HepG2 (cell line): ENCODE measurements at regions not wholly inside any gene's neighbourhood (a gene's known extent, or its start where the extent isn't known, plus 50 kb on each side); places are given as distances from the start of the nearest gene placed in this dataset.

Source experiments
- CBX1 ChIP-seq: IDR thresholded peaks from one replicate; pipeline ENCODE4 v1.6.1; 2016; ENCODE audit warnings: antibody characterized with exemption, low read depth
- DR1 ChIP-seq: sonication (generic); formaldehyde crosslinking; IDR thresholded peaks from 2 replicates; pipeline ENCODE4 v1.8.0; 2021; ENCODE audit warnings: mild to moderate bottlenecking, missing genetic modification reagents, inconsistent platforms
- HNRNPLL ChIP-seq: fragments of 200-400 bp; formaldehyde crosslinking; IDR thresholded peaks from 2 replicates; pipeline ENCODE4 v1.6.1; 2017; ENCODE audit warnings: mild to moderate bottlenecking, low read depth, low read length; ENCODE audit not compliant: poor library complexity, severe bottlenecking
- NCOA2 ChIP-seq: sonication (generic); formaldehyde crosslinking; IDR thresholded peaks from 2 replicates; pipeline ENCODE4 v1.8.0; 2022; ENCODE audit warnings: inconsistent platforms
- SAP130 ChIP-seq: IDR thresholded peaks from 2 replicates; pipeline ENCODE4 v1.6.1; 2016; ENCODE audit warnings: low read depth
- SP140L ChIP-seq: sonication (generic); formaldehyde crosslinking; IDR thresholded peaks from 2 replicates; pipeline ENCODE4 v1.4.0; 2020; ENCODE audit warnings: missing genetic modification reagents, borderline replicate concordance
- ZFP41 ChIP-seq: sonication (generic); formaldehyde crosslinking; IDR thresholded peaks from 2 replicates; pipeline ENCODE4 v1.4.0; 2020; ENCODE audit warnings: mild to moderate bottlenecking, missing genetic modification reagents, borderline replicate concordance
- ZNF260 ChIP-seq: sonication (generic); formaldehyde crosslinking; IDR thresholded peaks from 2 replicates; pipeline ENCODE4 v1.4.0; 2020; ENCODE audit warnings: missing genetic modification reagents, low read depth, mild to moderate bottlenecking, borderline replicate concordance
- ZNF652 ChIP-seq: IDR thresholded peaks from 2 replicates; pipeline ENCODE4 v1.6.1; 2016; ENCODE audit warnings: low read depth, borderline replicate concordance
- TF ChIP-seq, protein P1 (sequence below): sonication (generic); formaldehyde crosslinking; conservative IDR thresholded peaks from 2 replicates; pipeline ENCODE4 v1.5.0; 2020; ENCODE audit warnings: missing genetic modification reagents
- TF ChIP-seq, protein P2 (sequence below): sonication (generic); formaldehyde crosslinking; IDR thresholded peaks from 2 replicates; pipeline ENCODE4 v1.4.0; 2020; ENCODE audit warnings: mild to moderate bottlenecking, missing genetic modification reagents
- TF ChIP-seq, protein P3 (sequence below): sonication (generic); formaldehyde crosslinking; IDR thresholded peaks from 2 replicates; pipeline ENCODE4 v1.4.0; 2020; ENCODE audit warnings: mild to moderate bottlenecking, missing genetic modification reagents, borderline replicate concordance
- TF ChIP-seq, protein P4 (sequence below): sonication (generic); formaldehyde crosslinking; IDR thresholded peaks from 2 replicates; pipeline ENCODE4 v1.8.0; 2022; ENCODE audit warnings: low read depth, missing genetic modification reagents
- TF ChIP-seq, protein P5 (sequence below): sonication (generic); formaldehyde crosslinking; conservative IDR thresholded peaks from 2 replicates; pipeline ENCODE4 v1.4.0; 2020; ENCODE audit warnings: missing genetic modification reagents

DNA sequence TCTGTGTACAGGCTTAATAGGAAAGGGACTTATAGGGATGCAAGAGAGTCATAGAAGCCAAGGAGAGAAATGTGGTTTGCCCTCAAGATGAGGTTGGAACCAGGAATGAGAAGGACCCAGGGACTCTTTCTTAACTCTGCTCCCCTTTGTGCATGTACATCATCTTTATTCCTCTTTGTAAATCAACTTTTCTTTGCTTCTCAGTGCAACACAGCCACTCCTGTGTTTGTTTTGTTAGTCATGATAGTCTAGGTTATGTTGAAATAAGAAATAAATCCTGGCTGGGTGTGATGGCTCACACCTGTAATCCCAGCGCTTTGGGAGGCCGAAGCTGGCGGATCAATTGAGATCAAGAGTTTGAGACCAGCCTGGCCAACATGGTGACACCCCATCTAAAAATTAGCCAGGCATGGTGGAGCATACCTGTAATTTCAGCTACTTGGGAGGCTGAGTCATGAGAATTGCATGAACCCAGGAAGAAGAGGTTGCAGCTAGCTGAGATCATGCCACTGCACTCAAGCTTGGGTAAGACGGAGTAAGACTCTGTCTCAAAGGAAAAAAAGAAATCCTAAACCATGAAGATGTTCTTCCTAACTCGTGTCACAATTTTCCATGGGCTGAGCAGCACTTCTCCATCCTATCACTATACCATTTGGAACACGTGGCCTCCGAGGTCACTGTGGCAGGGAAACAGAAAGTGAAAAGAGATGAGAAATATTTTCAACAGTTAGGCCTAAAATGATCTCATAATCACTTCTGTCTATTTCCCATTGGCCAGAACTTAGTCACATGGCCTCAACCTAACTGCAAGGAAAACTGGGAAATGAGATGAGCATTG, 73.0 kb upstream of the TMEM17 start (continued):
- TF ChIP-seq, protein P1, sequence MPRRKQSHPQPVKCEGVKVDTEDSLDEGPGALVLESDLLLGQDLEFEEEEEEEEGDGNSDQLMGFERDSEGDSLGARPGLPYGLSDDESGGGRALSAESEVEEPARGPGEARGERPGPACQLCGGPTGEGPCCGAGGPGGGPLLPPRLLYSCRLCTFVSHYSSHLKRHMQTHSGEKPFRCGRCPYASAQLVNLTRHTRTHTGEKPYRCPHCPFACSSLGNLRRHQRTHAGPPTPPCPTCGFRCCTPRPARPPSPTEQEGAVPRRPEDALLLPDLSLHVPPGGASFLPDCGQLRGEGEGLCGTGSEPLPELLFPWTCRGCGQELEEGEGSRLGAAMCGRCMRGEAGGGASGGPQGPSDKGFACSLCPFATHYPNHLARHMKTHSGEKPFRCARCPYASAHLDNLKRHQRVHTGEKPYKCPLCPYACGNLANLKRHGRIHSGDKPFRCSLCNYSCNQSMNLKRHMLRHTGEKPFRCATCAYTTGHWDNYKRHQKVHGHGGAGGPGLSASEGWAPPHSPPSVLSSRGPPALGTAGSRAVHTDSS (CRISPR knock-in tag) = no peak
- TF ChIP-seq NCOA2 (CRISPR knock-in tag) = no peak; the same call in 1 of the 2 replicates
- no peak for TF ChIP-seq ZFP41
- TF ChIP-seq CBX1 = peak; percentile 64
- no peak for TF ChIP-seq ZNF260 (CRISPR knock-in tag)
- TF ChIP-seq SAP130 (CRISPR knock-in tag) = peak; percentile 45
- TF ChIP-seq, protein P2, sequence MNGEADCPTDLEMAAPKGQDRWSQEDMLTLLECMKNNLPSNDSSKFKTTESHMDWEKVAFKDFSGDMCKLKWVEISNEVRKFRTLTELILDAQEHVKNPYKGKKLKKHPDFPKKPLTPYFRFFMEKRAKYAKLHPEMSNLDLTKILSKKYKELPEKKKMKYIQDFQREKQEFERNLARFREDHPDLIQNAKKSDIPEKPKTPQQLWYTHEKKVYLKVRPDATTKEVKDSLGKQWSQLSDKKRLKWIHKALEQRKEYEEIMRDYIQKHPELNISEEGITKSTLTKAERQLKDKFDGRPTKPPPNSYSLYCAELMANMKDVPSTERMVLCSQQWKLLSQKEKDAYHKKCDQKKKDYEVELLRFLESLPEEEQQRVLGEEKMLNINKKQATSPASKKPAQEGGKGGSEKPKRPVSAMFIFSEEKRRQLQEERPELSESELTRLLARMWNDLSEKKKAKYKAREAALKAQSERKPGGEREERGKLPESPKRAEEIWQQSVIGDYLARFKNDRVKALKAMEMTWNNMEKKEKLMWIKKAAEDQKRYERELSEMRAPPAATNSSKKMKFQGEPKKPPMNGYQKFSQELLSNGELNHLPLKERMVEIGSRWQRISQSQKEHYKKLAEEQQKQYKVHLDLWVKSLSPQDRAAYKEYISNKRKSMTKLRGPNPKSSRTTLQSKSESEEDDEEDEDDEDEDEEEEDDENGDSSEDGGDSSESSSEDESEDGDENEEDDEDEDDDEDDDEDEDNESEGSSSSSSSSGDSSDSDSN = no peak
- TF ChIP-seq, protein P3, sequence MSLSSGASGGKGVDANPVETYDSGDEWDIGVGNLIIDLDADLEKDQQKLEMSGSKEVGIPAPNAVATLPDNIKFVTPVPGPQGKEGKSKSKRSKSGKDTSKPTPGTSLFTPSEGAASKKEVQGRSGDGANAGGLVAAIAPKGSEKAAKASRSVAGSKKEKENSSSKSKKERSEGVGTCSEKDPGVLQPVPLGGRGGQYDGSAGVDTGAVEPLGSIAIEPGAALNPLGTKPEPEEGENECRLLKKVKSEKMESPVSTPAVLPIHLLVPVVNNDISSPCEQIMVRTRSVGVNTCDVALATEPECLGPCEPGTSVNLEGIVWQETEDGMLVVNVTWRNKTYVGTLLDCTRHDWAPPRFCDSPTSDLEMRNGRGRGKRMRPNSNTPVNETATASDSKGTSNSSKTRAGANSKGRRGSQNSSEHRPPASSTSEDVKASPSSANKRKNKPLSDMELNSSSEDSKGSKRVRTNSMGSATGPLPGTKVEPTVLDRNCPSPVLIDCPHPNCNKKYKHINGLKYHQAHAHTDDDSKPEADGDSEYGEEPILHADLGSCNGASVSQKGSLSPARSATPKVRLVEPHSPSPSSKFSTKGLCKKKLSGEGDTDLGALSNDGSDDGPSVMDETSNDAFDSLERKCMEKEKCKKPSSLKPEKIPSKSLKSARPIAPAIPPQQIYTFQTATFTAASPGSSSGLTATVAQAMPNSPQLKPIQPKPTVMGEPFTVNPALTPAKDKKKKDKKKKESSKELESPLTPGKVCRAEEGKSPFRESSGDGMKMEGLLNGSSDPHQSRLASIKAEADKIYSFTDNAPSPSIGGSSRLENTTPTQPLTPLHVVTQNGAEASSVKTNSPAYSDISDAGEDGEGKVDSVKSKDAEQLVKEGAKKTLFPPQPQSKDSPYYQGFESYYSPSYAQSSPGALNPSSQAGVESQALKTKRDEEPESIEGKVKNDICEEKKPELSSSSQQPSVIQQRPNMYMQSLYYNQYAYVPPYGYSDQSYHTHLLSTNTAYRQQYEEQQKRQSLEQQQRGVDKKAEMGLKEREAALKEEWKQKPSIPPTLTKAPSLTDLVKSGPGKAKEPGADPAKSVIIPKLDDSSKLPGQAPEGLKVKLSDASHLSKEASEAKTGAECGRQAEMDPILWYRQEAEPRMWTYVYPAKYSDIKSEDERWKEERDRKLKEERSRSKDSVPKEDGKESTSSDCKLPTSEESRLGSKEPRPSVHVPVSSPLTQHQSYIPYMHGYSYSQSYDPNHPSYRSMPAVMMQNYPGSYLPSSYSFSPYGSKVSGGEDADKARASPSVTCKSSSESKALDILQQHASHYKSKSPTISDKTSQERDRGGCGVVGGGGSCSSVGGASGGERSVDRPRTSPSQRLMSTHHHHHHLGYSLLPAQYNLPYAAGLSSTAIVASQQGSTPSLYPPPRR (CRISPR knock-in tag) = 0 out of 2 replicates have a peak, but pooled peaks have one; percentile 2
- TF ChIP-seq ZNF652 = no peak
- TF ChIP-seq, protein P4, sequence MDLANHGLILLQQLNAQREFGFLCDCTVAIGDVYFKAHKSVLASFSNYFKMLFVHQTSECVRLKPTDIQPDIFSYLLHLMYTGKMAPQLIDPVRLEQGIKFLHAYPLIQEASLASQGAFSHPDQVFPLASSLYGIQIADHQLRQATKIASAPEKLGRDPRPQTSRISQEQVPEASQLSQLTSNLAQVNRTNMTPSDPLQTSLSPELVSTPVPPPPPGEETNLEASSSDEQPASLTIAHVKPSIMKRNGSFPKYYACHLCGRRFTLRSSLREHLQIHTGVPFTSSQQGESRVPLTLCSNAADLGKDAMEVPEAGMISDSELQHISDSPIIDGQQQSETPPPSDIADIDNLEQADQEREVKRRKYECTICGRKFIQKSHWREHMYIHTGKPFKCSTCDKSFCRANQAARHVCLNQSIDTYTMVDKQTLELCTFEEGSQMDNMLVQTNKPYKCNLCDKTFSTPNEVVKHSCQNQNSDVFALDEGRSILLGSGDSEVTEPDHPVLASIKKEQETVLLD (CRISPR knock-in tag) = no peak
- no peak for TF ChIP-seq SP140L (CRISPR knock-in tag)
- no peak for TF ChIP-seq HNRNPLL
- TF ChIP-seq DR1 (CRISPR knock-in tag) = no peak
- TF ChIP-seq, protein P5, sequence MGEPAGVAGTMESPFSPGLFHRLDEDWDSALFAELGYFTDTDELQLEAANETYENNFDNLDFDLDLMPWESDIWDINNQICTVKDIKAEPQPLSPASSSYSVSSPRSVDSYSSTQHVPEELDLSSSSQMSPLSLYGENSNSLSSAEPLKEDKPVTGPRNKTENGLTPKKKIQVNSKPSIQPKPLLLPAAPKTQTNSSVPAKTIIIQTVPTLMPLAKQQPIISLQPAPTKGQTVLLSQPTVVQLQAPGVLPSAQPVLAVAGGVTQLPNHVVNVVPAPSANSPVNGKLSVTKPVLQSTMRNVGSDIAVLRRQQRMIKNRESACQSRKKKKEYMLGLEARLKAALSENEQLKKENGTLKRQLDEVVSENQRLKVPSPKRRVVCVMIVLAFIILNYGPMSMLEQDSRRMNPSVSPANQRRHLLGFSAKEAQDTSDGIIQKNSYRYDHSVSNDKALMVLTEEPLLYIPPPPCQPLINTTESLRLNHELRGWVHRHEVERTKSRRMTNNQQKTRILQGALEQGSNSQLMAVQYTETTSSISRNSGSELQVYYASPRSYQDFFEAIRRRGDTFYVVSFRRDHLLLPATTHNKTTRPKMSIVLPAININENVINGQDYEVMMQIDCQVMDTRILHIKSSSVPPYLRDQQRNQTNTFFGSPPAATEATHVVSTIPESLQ (CRISPR knock-in tag) = no peak
